SH-SY5Y (cell line): ENCODE measurements at regions not wholly inside any gene's neighbourhood (a gene's known extent, or its start where the extent isn't known, plus 50 kb on each side); places are given as distances from the start of the nearest gene placed in this dataset.

Source experiments
- GATA2 ChIP-seq: IDR thresholded peaks from 2 replicates; pipeline ENCODE4 v1.6.1; 2011; ENCODE audit warnings: mild to moderate bottlenecking, low read depth, low read length
- GATA3 ChIP-seq: IDR thresholded peaks from 2 replicates; pipeline ENCODE4 v1.6.1; 2011; ENCODE audit warnings: low read depth, mild to moderate bottlenecking, low read length, moderate library complexity

DNA sequence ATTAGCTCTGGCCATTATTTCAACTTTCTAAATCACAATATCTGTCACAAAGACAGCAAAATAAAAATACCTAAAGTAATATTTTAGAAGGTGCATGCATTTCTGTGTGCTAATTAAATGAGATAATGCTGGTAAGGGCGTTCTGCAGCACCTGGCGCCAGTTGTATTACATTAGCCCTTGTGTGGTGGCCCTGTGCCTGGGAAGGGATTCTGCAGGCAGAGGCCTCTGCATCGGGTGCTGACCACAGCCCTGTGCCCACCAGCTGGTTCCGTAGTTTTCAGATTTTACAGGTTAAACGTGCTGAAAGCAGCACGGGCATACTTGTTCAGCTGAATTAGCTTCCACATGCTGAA is 157.7 kb upstream of the PRKCQ start:
- no peak for TF ChIP-seq GATA3
- TF ChIP-seq GATA2 = no peak
